NCI-H128 (cell line): ENCODE measurements at regions not wholly inside any gene's neighbourhood (a gene's known extent, or its start where the extent isn't known, plus 50 kb on each side); places are given as distances from the start of the nearest gene placed in this dataset.

ENCODE experiments used
- DNase-seq: peaks from one replicate; lab custom pipeline; 2025; ENCODE audit not compliant: unreplicated experiment; lab: John Stamatoyannopoulos, UW

- no peak for DNase-seq
These were observed 67.5 kb downstream of the ATP6V1G3 start for GRCh38 chr1:198472997-198473396.

- no peak for DNase-seq
These were observed 68.4 kb downstream of the ATP6V1G3 start for GRCh38 chr1:198472119-198472518.

- no peak for DNase-seq
These were observed 72.6 kb downstream of the ATP6V1G3 start for GRCh38 chr1:198467907-198468306.

- no peak for DNase-seq
These were observed 73.1 kb downstream of the ATP6V1G3 start for GRCh38 chr1:198467342-198467741.

- peak; percentile 62 for DNase-seq
These were observed 75.0 kb downstream of the ATP6V1G3 start for GRCh38 chr1:198465201-198466144.

- DNase-seq = no peak
These were observed 76.8 kb downstream of the ATP6V1G3 start for GRCh38 chr1:198463709-198464108.

GRCh38 chr1:198462365-198463019, 78.0 kb downstream of the ATP6V1G3 start:
- DNase-seq = no peak

- DNase-seq = no peak
These were observed 84.5 kb downstream of the ATP6V1G3 start for GRCh38 chr1:198455966-198456365.

- no peak for DNase-seq
These were observed 90.6 kb downstream of the ATP6V1G3 start for GRCh38 chr1:198449727-198450433.

GRCh38 chr1:198449261-198449660, 91.2 kb downstream of the ATP6V1G3 start:
- no peak for DNase-seq

GRCh38 chr1:198447468-198447867, 93.0 kb downstream of the ATP6V1G3 start:
- no peak for DNase-seq

GRCh38 chr1:198445872-198446271, 94.6 kb downstream of the ATP6V1G3 start:
- DNase-seq = no peak

GRCh38 chr1:198444792-198445191, 95.7 kb downstream of the ATP6V1G3 start:
- DNase-seq = no peak

- no peak for DNase-seq
These were observed 96.9 kb downstream of the ATP6V1G3 start for GRCh38 chr1:198443365-198444233.

- no peak for DNase-seq
These were observed 99.6 kb downstream of the ATP6V1G3 start for GRCh38 chr1:198440842-198441241.

GRCh38 chr1:198437332-198437731, 103.1 kb downstream of the ATP6V1G3 start:
- DNase-seq = no peak

GRCh38 chr1:198436276-198436675, 104.2 kb downstream of the ATP6V1G3 start:
- no peak for DNase-seq

- no peak for DNase-seq
These were observed 105.4 kb downstream of the ATP6V1G3 start for GRCh38 chr1:198435056-198435455.

- DNase-seq = no peak
These were observed 116.0 kb downstream of the ATP6V1G3 start for GRCh38 chr1:198424441-198424840.

GRCh38 chr1:198423673-198424072, 116.8 kb downstream of the ATP6V1G3 start:
- DNase-seq = no peak

- no peak for DNase-seq
These were observed 123.4 kb downstream of the ATP6V1G3 start for GRCh38 chr1:198417039-198417438.
